AG04450 (cell line): ENCODE measurements at regions not wholly inside any gene's neighbourhood (a gene's known extent, or its start where the extent isn't known, plus 50 kb on each side); places are given as distances from the start of the nearest gene placed in this dataset.

ENCODE experiments used
- CTCF ChIA-PET: fragments of 300-600, 350-600 bp; formaldehyde crosslinking; extraction: SDS; loops from one replicate; lab custom pipeline; 2022; ENCODE audit warnings: antibody characterized with exemption, inconsistent platforms; lab: Charles Lee
- POLR2A ChIA-PET: fragments of 350-600 bp; formaldehyde crosslinking; extraction: SDS; loops from one replicate; lab custom pipeline; 2021; ENCODE audit warnings: antibody characterized with exemption, inconsistent platforms; lab: Yijun Ruan, JAX
- DNase-seq: peaks from one replicate; pipeline ENCODE4 v3.0.0-alpha.2; 2011; ENCODE audit warnings: low read depth, low spot score
- H3K27ac ChIP-seq: one replicate; pipeline ENCODE4 v1.5.1; 2012; ENCODE audit warnings: low read depth, low read length, control low read depth
- H3K27me3 ChIP-seq: one replicate; pipeline ENCODE4 v1.6.0; 2012; ENCODE audit warnings: low read length; ENCODE audit not compliant: control insufficient read depth, insufficient read depth
- H3K4me3 ChIP-seq: 2 replicates; pipeline ENCODE4 v1.5.1; 2011; ENCODE audit warnings: mild to moderate bottlenecking, low read depth, low read length, control low read depth
- H3K9me3 ChIP-seq: 2 replicates; pipeline ENCODE4 v1.5.1; 2012; ENCODE audit warnings: low read length; ENCODE audit not compliant: control insufficient read depth, insufficient read depth
- CTCF ChIP-seq: IDR thresholded peaks from 2 replicates; pipeline ENCODE4 v1.5.1; 2011; ENCODE audit warnings: low read depth, low read length, control low read depth, inconsistent platforms

GRCh38 chr2:57602733-57603132 lies 443.9 kb upstream of the VRK2 start:
- no peaks in the 10 kb centered on the region for H3K27me3 ChIP-seq
- no peaks in the 10 kb centered on the region for H3K9me3 ChIP-seq
- POLR2A ChIA-PET = no interaction called here
- no peak for TF ChIP-seq CTCF
- H3K4me3 ChIP-seq = no peak overlapping the region
- CTCF ChIA-PET = no interaction called here
- DNase-seq = no peak
- H3K27ac ChIP-seq = no peak overlapping the region

GRCh38 chr2:57614988-57615387 lies 431.6 kb upstream of the VRK2 start:
- ChIA-PET CTCF (no interaction called here), POLR2A (no interaction called here)
- TF ChIP-seq CTCF = no peak
- H3K27me3 ChIP-seq = no peaks in the 10 kb centered on the region
- DNase-seq = no peak
- H3K27ac ChIP-seq = no peak overlapping the region
- H3K9me3 ChIP-seq = peaks cover 3% of the 10 kb centered on the region; the same call in 1 of the 2 replicates
- no peak overlapping the region for H3K4me3 ChIP-seq

- DNase-seq = no peak
- H3K27ac ChIP-seq = no peak overlapping the region
- H3K4me3 ChIP-seq = no peak overlapping the region
- POLR2A ChIA-PET = no interaction called here
- H3K9me3 ChIP-seq = peaks cover 3% of the 10 kb centered on the region; the same call in 1 of the 2 replicates
- CTCF ChIA-PET = no interaction called here
- H3K27me3 ChIP-seq = no peaks in the 10 kb centered on the region
- no peak for TF ChIP-seq CTCF
Observed at GRCh38 chr2:57615855-57616556, 430.6 kb upstream of the VRK2 start.

GRCh38 chr2:57617318-57617717 lies 429.3 kb upstream of the VRK2 start:
- CTCF ChIA-PET = no interaction called here

More at GRCh38 chr2:57617318-57617717, 429.3 kb upstream of the VRK2 start:
- Histone ChIP-seq H3K27me3 (no peaks in the 10 kb centered on the region), H3K4me3 (no peak overlapping the region), H3K9me3 (peaks cover 3% of the 10 kb centered on the region; the same call in 1 of the 2 replicates), H3K27ac (no peak overlapping the region)
- TF ChIP-seq CTCF = no peak
- DNase-seq = no peak
- POLR2A ChIA-PET = no interaction called here
